Activated T-helper 17 cell treated with anti-CD3 and anti-CD28 coated beads, Interleukin-2, amount 50 U/mL, for 72 hours (primary cell): ENCODE measurements at regions not wholly inside any gene's neighbourhood (a gene's known extent, or its start where the extent isn't known, plus 50 kb on each side); places are given as distances from the start of the nearest gene placed in this dataset.
"Not testable (repeated sequence)": the region's sequence is repeated elsewhere in the genome, so short reads cannot be mapped to it uniquely, and the experiment has no call there.

Experiments
- ATAC-seq: fragments of 150-1000 bp; cut with Tn5 transposase; replicated peaks from 2 replicates; pipeline ENCODE4 v1.10.0; 2021; ENCODE audit warnings: mild to moderate bottlenecking, moderate library complexity
- H3K27ac Mint-ChIP-seq: one replicate; pipeline ENCODE4 v1.8.0; 2022; ENCODE audit warnings: mixed read lengths
- H3K27me3 Mint-ChIP-seq: one replicate; pipeline ENCODE4 v1.8.0; 2022; ENCODE audit warnings: mixed read lengths
- H3K36me3 Mint-ChIP-seq: one replicate; pipeline ENCODE4 v1.8.0; 2022; ENCODE audit warnings: low read depth, mild to moderate bottlenecking, mixed read lengths
- H3K4me1 Mint-ChIP-seq: one replicate; pipeline ENCODE4 v1.8.0; 2022; ENCODE audit warnings: mixed read lengths
- H3K4me3 Mint-ChIP-seq: one replicate; pipeline ENCODE4 v1.8.0; 2022; ENCODE audit warnings: mild to moderate bottlenecking, mixed read lengths
- H3K9me3 Mint-ChIP-seq: one replicate; pipeline ENCODE4 v1.8.0; 2022; ENCODE audit warnings: mixed read lengths

GRCh38 chr7:84848974-84849372, 337.9 kb downstream of the SEMA3D start:
- H3K4me1 Mint-ChIP-seq, H3K36me3 Mint-ChIP-seq, H3K27me3 Mint-ChIP-seq, ATAC-seq, H3K27ac Mint-ChIP-seq, H3K4me3 Mint-ChIP-seq, H3K9me3 Mint-ChIP-seq: not testable (repeated sequence)

GRCh38 chr7:84848219-84848973, 338.5 kb downstream of the SEMA3D start:
- peaks cover 4% of the 10 kb centered on the region for H3K9me3 Mint-ChIP-seq
- no peak overlapping the region for H3K27ac Mint-ChIP-seq
- no peaks in the 10 kb centered on the region for H3K36me3 Mint-ChIP-seq
- H3K4me1 Mint-ChIP-seq: no peaks in the 10 kb centered on the region
- H3K4me3 Mint-ChIP-seq: no peak overlapping the region
- no peaks in the 10 kb centered on the region for H3K27me3 Mint-ChIP-seq
- no peak for ATAC-seq

- H3K4me3 Mint-ChIP-seq: no peak overlapping the region
- no peak for ATAC-seq
- no peak overlapping the region for H3K27ac Mint-ChIP-seq
- H3K27me3 Mint-ChIP-seq: no peaks in the 10 kb centered on the region
- H3K4me1 Mint-ChIP-seq: no peaks in the 10 kb centered on the region
- peaks cover 4% of the 10 kb centered on the region for H3K9me3 Mint-ChIP-seq
- no peaks in the 10 kb centered on the region for H3K36me3 Mint-ChIP-seq
Measured at GRCh38 chr7:84847790-84848189, 339.1 kb downstream of the SEMA3D start.

GRCh38 chr7:84847038-84847437, 339.8 kb downstream of the SEMA3D start:
- no peak overlapping the region for H3K4me3 Mint-ChIP-seq
- H3K36me3 Mint-ChIP-seq: no peaks in the 10 kb centered on the region
- peaks cover 4% of the 10 kb centered on the region for H3K9me3 Mint-ChIP-seq
- no peaks in the 10 kb centered on the region for H3K27me3 Mint-ChIP-seq
- ATAC-seq: no peak
- H3K4me1 Mint-ChIP-seq: no peaks in the 10 kb centered on the region
- H3K27ac Mint-ChIP-seq: no peak overlapping the region

- H3K4me3 Mint-ChIP-seq: no peak overlapping the region
- H3K36me3 Mint-ChIP-seq: no peaks in the 10 kb centered on the region
- peaks cover 4% of the 10 kb centered on the region for H3K9me3 Mint-ChIP-seq
- ATAC-seq: no peak
- H3K27me3 Mint-ChIP-seq: no peaks in the 10 kb centered on the region
- no peak overlapping the region for H3K27ac Mint-ChIP-seq
- H3K4me1 Mint-ChIP-seq: no peaks in the 10 kb centered on the region
Measured at GRCh38 chr7:84845971-84846370, 340.9 kb downstream of the SEMA3D start.

GRCh38 chr7:84844771-84845170, 342.1 kb downstream of the SEMA3D start:
- Mint-ChIP-seq H3K9me3 (peaks cover 10% of the 10 kb centered on the region), H3K4me3 (no peak overlapping the region), H3K4me1 (no peaks in the 10 kb centered on the region), H3K27me3 (no peaks in the 10 kb centered on the region), H3K36me3 (no peaks in the 10 kb centered on the region), H3K27ac (no peak overlapping the region)
- ATAC-seq: no peak

- H3K9me3 Mint-ChIP-seq: peaks cover 10% of the 10 kb centered on the region
- no peaks in the 10 kb centered on the region for H3K4me1 Mint-ChIP-seq
- no peak overlapping the region for H3K27ac Mint-ChIP-seq
- no peaks in the 10 kb centered on the region for H3K27me3 Mint-ChIP-seq
- H3K4me3 Mint-ChIP-seq: no peak overlapping the region
- no peak for ATAC-seq
- no peaks in the 10 kb centered on the region for H3K36me3 Mint-ChIP-seq
Measured at GRCh38 chr7:84841809-84842208, 345.0 kb downstream of the SEMA3D start.

- ATAC-seq: no peak
Measured at GRCh38 chr7:84838857-84839256, 348.0 kb downstream of the SEMA3D start.

GRCh38 chr7:84837405-84837804, 349.5 kb downstream of the SEMA3D start:
- H3K4me1 Mint-ChIP-seq: no peaks in the 10 kb centered on the region
- H3K9me3 Mint-ChIP-seq: peaks cover 20% of the 10 kb centered on the region
- H3K27ac Mint-ChIP-seq: no peak overlapping the region
- H3K36me3 Mint-ChIP-seq: no peaks in the 10 kb centered on the region
- H3K4me3 Mint-ChIP-seq: no peak overlapping the region
- ATAC-seq: no peak
- no peaks in the 10 kb centered on the region for H3K27me3 Mint-ChIP-seq

More at GRCh38 chr7:84838857-84839256, 348.0 kb downstream of the SEMA3D start:
- H3K4me3 Mint-ChIP-seq: no peak overlapping the region
- no peaks in the 10 kb centered on the region for H3K36me3 Mint-ChIP-seq
- peaks cover 15% of the 10 kb centered on the region for H3K9me3 Mint-ChIP-seq
- H3K27me3 Mint-ChIP-seq: no peaks in the 10 kb centered on the region
- no peaks in the 10 kb centered on the region for H3K4me1 Mint-ChIP-seq
- H3K27ac Mint-ChIP-seq: no peak overlapping the region

- ATAC-seq: no peak
- H3K4me1 Mint-ChIP-seq: no peaks in the 10 kb centered on the region
- no peaks in the 10 kb centered on the region for H3K36me3 Mint-ChIP-seq
- H3K4me3 Mint-ChIP-seq: no peak overlapping the region
- H3K9me3 Mint-ChIP-seq: peaks cover 18% of the 10 kb centered on the region
- H3K27ac Mint-ChIP-seq: no peak overlapping the region
- H3K27me3 Mint-ChIP-seq: no peaks in the 10 kb centered on the region
Measured at GRCh38 chr7:84829719-84830118, 357.1 kb downstream of the SEMA3D start.

GRCh38 chr7:84824057-84824651, 362.7 kb downstream of the SEMA3D start:
- H3K36me3 Mint-ChIP-seq: no peaks in the 10 kb centered on the region
- H3K4me1 Mint-ChIP-seq: no peaks in the 10 kb centered on the region
- H3K9me3 Mint-ChIP-seq: peaks cover 12% of the 10 kb centered on the region
- H3K27me3 Mint-ChIP-seq: no peaks in the 10 kb centered on the region
- H3K27ac Mint-ChIP-seq: no peak overlapping the region
- ATAC-seq: no peak
- no peak overlapping the region for H3K4me3 Mint-ChIP-seq

- ATAC-seq: no peak
- Mint-ChIP-seq H3K27me3 (no peaks in the 10 kb centered on the region), H3K27ac (no peak overlapping the region), H3K4me1 (no peaks in the 10 kb centered on the region), H3K9me3 (peaks cover 12% of the 10 kb centered on the region), H3K36me3 (no peaks in the 10 kb centered on the region), H3K4me3 (no peak overlapping the region)
Measured at GRCh38 chr7:84823530-84823929, 363.3 kb downstream of the SEMA3D start.

- ATAC-seq: no peak
- no peaks in the 10 kb centered on the region for H3K27me3 Mint-ChIP-seq
- H3K4me3 Mint-ChIP-seq: no peak overlapping the region
- H3K27ac Mint-ChIP-seq: no peak overlapping the region
- no peaks in the 10 kb centered on the region for H3K4me1 Mint-ChIP-seq
- peaks cover 12% of the 10 kb centered on the region for H3K9me3 Mint-ChIP-seq
- no peaks in the 10 kb centered on the region for H3K36me3 Mint-ChIP-seq
Measured at GRCh38 chr7:84822941-84823510, 363.8 kb downstream of the SEMA3D start.

- H3K27ac Mint-ChIP-seq: no peak overlapping the region
- no peak for ATAC-seq
- no peaks in the 10 kb centered on the region for H3K36me3 Mint-ChIP-seq
- H3K27me3 Mint-ChIP-seq: no peaks in the 10 kb centered on the region
- no peak overlapping the region for H3K4me3 Mint-ChIP-seq
- H3K9me3 Mint-ChIP-seq: peaks cover 12% of the 10 kb centered on the region
- no peaks in the 10 kb centered on the region for H3K4me1 Mint-ChIP-seq
Measured at GRCh38 chr7:84821671-84822534, 365.0 kb downstream of the SEMA3D start.
